SK-N-MC (cell line): ENCODE measurements at regions not wholly inside any gene's neighbourhood (a gene's known extent, or its start where the extent isn't known, plus 50 kb on each side); places are given as distances from the start of the nearest gene placed in this dataset.

ENCODE experiments used
- EZH2 ChIP-seq: fragments of 200-600 bp; sonication (generic); IDR thresholded peaks from one replicate; pipeline ENCODE4 v1.6.1; 2017; ENCODE audit warnings: antibody characterized with exemption
- POLR2AphosphoS5 ChIP-seq: IDR thresholded peaks from 2 replicates; pipeline ENCODE4 v1.6.1; 2012; ENCODE audit warnings: mild to moderate bottlenecking, low read depth, low read length, borderline replicate concordance

- TF ChIP-seq POLR2AphosphoS5 (no peak), EZH2 (no peak)
These were observed 657.5 kb upstream of the NRP1 start for GRCh38 chr10:33991924-33992323.
